HEK293 (cell line): ENCODE measurements at regions not wholly inside any gene's neighbourhood (a gene's known extent, or its start where the extent isn't known, plus 50 kb on each side); places are given as distances from the start of the nearest gene placed in this dataset.

ENCODE experiments used
- CTCF ChIA-PET: fragments of 350-600 bp; formaldehyde crosslinking; extraction: SDS; loops from one replicate; lab custom pipeline; 2021; ENCODE audit warnings: antibody characterized with exemption; lab: Yijun Ruan, JAX
- POLR2A ChIA-PET: fragments of 300-600 bp; formaldehyde crosslinking; extraction: SDS; loops from one replicate; lab custom pipeline; 2020; ENCODE audit warnings: antibody characterized with exemption, inconsistent platforms; lab: Yijun Ruan, JAX
- H3K27ac ChIP-seq: fragments of 200-500 bp; sonication (Bioruptor generic); 2 replicates; pipeline ENCODE4 v1.5.1; 2014; ENCODE audit warnings: low read depth, low read length, control low read depth, inconsistent platforms; ENCODE audit errors: extremely low read depth
- H3K36me3 ChIP-seq, 2 experiments: fragments of 200-500 bp in 1 of 2; sonication (Bioruptor generic) in 1 of 2; 1 replicate in 1 of 2; 2 replicates in 1 of 2; pipeline ENCODE4 v1.5.1; 2014 to 2017; ENCODE audit warnings: inconsistent platforms in 2 of 2, low read length in 2 of 2; ENCODE audit not compliant: control insufficient read depth in 2 of 2, insufficient read depth in 1 of 2
- H3K4me1 ChIP-seq: fragments of 200-500 bp; sonication (Bioruptor generic); 2 replicates; pipeline ENCODE4 v1.5.1; 2014; ENCODE audit warnings: mild to moderate bottlenecking, low read length, inconsistent platforms; ENCODE audit not compliant: control insufficient read depth, insufficient read depth
- H3K4me3 ChIP-seq: 2 replicates; pipeline ENCODE4 v1.5.1; 2011; ENCODE audit warnings: low read depth, mild to moderate bottlenecking, control low read depth, low read length, moderate library complexity
- H3K9me3 ChIP-seq: fragments of 200-500 bp; sonication (Bioruptor generic); 2 replicates; pipeline ENCODE4 v1.5.1; 2014; ENCODE audit warnings: low read depth, low read length, inconsistent platforms; ENCODE audit not compliant: control insufficient read depth, insufficient read depth
- FEZF1 ChIP-seq: fragments of 450-650 bp; formaldehyde crosslinking; IDR thresholded peaks from 2 replicates; pipeline ENCODE4 v1.5.1; 2016; ENCODE audit warnings: missing biosample characterization, missing genetic modification characterization
- GLIS1 ChIP-seq: fragments of 450-650 bp; formaldehyde crosslinking; IDR thresholded peaks from 2 replicates; pipeline ENCODE4 v1.5.1; 2016; ENCODE audit warnings: missing biosample characterization, missing genetic modification characterization
- SP7 ChIP-seq: fragments of 450-650 bp; formaldehyde crosslinking; IDR thresholded peaks from 2 replicates; pipeline ENCODE4 v1.5.1; 2016; ENCODE audit warnings: missing biosample characterization, missing genetic modification characterization
- TRIM28 ChIP-seq: IDR thresholded peaks from 2 replicates; pipeline ENCODE4 v1.6.1; 2011; ENCODE audit warnings: low read length, control low read depth, borderline replicate concordance
- WT1 ChIP-seq: fragments of 450-650 bp; formaldehyde crosslinking; IDR thresholded peaks from 2 replicates; pipeline ENCODE4 v1.5.1; 2016; ENCODE audit warnings: missing biosample characterization, missing genetic modification characterization
- ZBTB20 ChIP-seq: fragments of 450-650 bp; formaldehyde crosslinking; IDR thresholded peaks from 2 replicates; pipeline ENCODE4 v1.5.1; 2016; ENCODE audit warnings: missing biosample characterization, missing genetic modification characterization
- ZFHX2 ChIP-seq: fragments of 450-650 bp; formaldehyde crosslinking; conservative IDR thresholded peaks from 2 replicates; pipeline ENCODE4 v1.5.1; 2016; ENCODE audit warnings: missing biosample characterization, missing genetic modification characterization
- ZFP3 ChIP-seq: fragments of 450-650 bp; formaldehyde crosslinking; IDR thresholded peaks from 2 replicates; pipeline ENCODE4 v1.5.1; 2016; ENCODE audit warnings: low read depth, missing biosample characterization, missing genetic modification characterization
- ZNF133 ChIP-seq: fragments of 450-650 bp; formaldehyde crosslinking; IDR thresholded peaks from 2 replicates; pipeline ENCODE4 v1.5.1; 2016; ENCODE audit warnings: missing biosample characterization, missing genetic modification characterization
- ZNF146 ChIP-seq: fragments of 450-650 bp; formaldehyde crosslinking; IDR thresholded peaks from 2 replicates; pipeline ENCODE4 v1.5.1; 2016; ENCODE audit warnings: missing biosample characterization, missing genetic modification characterization
- ZNF274 ChIP-seq, 2 experiments: fragments of 200-500 bp in 1 of 2; fragments of 450-650 bp in 1 of 2; sonication (Bioruptor generic) in 1 of 2; formaldehyde crosslinking in 1 of 2; IDR thresholded peaks; 2 replicates each; pipeline versions ENCODE4 v1.5.1 to v1.6.1; 2014 to 2016; ENCODE audit warnings: borderline replicate concordance in 1 of 2, inconsistent platforms in 1 of 2, low read length in 1 of 2, missing biosample characterization in 1 of 2, missing genetic modification characterization in 1 of 2
- ZNF362 ChIP-seq: fragments of 450-650 bp; formaldehyde crosslinking; IDR thresholded peaks from 2 replicates; pipeline ENCODE4 v1.5.1; 2016; ENCODE audit warnings: missing biosample characterization, missing genetic modification characterization
- ZNF404 ChIP-seq: fragments of 450-650 bp; formaldehyde crosslinking; IDR thresholded peaks from 2 replicates; pipeline ENCODE4 v1.5.1; 2017; ENCODE audit warnings: missing biosample characterization, missing genetic modification characterization
- ZNF555 ChIP-seq: fragments of 450-650 bp; formaldehyde crosslinking; conservative IDR thresholded peaks from 2 replicates; pipeline ENCODE4 v1.5.1; 2017; ENCODE audit warnings: missing biosample characterization, mild to moderate bottlenecking, missing genetic modification characterization, inconsistent platforms
- ZNF561 ChIP-seq: fragments of 450-650 bp; IDR thresholded peaks from 2 replicates; pipeline ENCODE4 v1.5.1; 2018; ENCODE audit warnings: missing biosample characterization, missing genetic modification characterization, borderline replicate concordance
- ZNF629 ChIP-seq: fragments of 450-650 bp; formaldehyde crosslinking; IDR thresholded peaks from 2 replicates; pipeline ENCODE4 v1.5.1; 2017; ENCODE audit warnings: missing biosample characterization, missing genetic modification characterization
- ZNF704 ChIP-seq: fragments of 450-650 bp; formaldehyde crosslinking; IDR thresholded peaks from 2 replicates; pipeline ENCODE4 v1.5.1; 2016; ENCODE audit warnings: missing biosample characterization, missing genetic modification characterization
- ZNF792 ChIP-seq: fragments of 450-650 bp; formaldehyde crosslinking; IDR thresholded peaks from 2 replicates; pipeline ENCODE4 v1.5.1; 2016; ENCODE audit warnings: missing biosample characterization, missing genetic modification characterization
- ZSCAN16 ChIP-seq: fragments of 450-650 bp; formaldehyde crosslinking; IDR thresholded peaks from 2 replicates; pipeline ENCODE4 v1.5.1; 2016; ENCODE audit warnings: missing biosample characterization, missing genetic modification characterization
- TF ChIP-seq, protein P1 (sequence below): fragments of 450-650 bp; formaldehyde crosslinking; IDR thresholded peaks from 2 replicates; pipeline ENCODE4 v1.5.1; 2016; ENCODE audit warnings: missing biosample characterization, missing genetic modification characterization
- TF ChIP-seq, protein P2 (sequence below): fragments of 450-650 bp; formaldehyde crosslinking; conservative IDR thresholded peaks from 2 replicates; pipeline ENCODE4 v1.5.1; 2016; ENCODE audit warnings: low read depth, missing biosample characterization, missing genetic modification characterization
- TF ChIP-seq, protein P3 (sequence below): fragments of 450-650 bp; formaldehyde crosslinking; IDR thresholded peaks from 2 replicates; pipeline ENCODE4 v1.5.1; 2016; ENCODE audit warnings: missing biosample characterization, missing genetic modification characterization
- TF ChIP-seq, protein P4 (sequence below): fragments of 450-650 bp; formaldehyde crosslinking; IDR thresholded peaks from 2 replicates; pipeline ENCODE4 v1.5.1; 2017; ENCODE audit warnings: missing biosample characterization, missing genetic modification characterization
- TF ChIP-seq, protein P5 (sequence below): fragments of 450-650 bp; formaldehyde crosslinking; IDR thresholded peaks from 2 replicates; pipeline ENCODE4 v1.5.1; 2016; ENCODE audit warnings: missing biosample characterization, missing genetic modification characterization, borderline replicate concordance

GRCh38 chr3:56862352-56863062 is 60.8 kb upstream of the ARHGEF3 start:
- no peaks in the 10 kb centered on the region for H3K9me3 ChIP-seq
- H3K27ac ChIP-seq: no peak overlapping the region
- ChIA-PET CTCF (no interaction called here), POLR2A (no interaction called here)
- H3K4me3 ChIP-seq: no peak overlapping the region
- no peaks in the 10 kb centered on the region for H3K36me3 ChIP-seq
- peaks cover 7% of the 10 kb centered on the region for H3K4me1 ChIP-seq
- TF ChIP-seq ZNF404: no peak
- TF ChIP-seq ZNF561: no peak
- TF ChIP-seq ZNF629 (tag by site-specific recombination): peak; percentile 43; the same call in 1 of the 2 replicates
- no peak for TF ChIP-seq ZBTB20 (tag by site-specific recombination)
- TF ChIP-seq, protein P1, sequence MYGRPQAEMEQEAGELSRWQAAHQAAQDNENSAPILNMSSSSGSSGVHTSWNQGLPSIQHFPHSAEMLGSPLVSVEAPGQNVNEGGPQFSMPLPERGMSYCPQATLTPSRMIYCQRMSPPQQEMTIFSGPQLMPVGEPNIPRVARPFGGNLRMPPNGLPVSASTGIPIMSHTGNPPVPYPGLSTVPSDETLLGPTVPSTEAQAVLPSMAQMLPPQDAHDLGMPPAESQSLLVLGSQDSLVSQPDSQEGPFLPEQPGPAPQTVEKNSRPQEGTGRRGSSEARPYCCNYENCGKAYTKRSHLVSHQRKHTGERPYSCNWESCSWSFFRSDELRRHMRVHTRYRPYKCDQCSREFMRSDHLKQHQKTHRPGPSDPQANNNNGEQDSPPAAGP (tag by site-specific recombination): no peak
- TF ChIP-seq ZNF362 (tag by site-specific recombination): no peak
- TF ChIP-seq ZSCAN16 (tag by site-specific recombination): no peak
- no peak for TF ChIP-seq ZNF146 (tag by site-specific recombination)
- TF ChIP-seq GLIS1 (tag by site-specific recombination): peak; percentile 21
- TF ChIP-seq, protein P2, sequence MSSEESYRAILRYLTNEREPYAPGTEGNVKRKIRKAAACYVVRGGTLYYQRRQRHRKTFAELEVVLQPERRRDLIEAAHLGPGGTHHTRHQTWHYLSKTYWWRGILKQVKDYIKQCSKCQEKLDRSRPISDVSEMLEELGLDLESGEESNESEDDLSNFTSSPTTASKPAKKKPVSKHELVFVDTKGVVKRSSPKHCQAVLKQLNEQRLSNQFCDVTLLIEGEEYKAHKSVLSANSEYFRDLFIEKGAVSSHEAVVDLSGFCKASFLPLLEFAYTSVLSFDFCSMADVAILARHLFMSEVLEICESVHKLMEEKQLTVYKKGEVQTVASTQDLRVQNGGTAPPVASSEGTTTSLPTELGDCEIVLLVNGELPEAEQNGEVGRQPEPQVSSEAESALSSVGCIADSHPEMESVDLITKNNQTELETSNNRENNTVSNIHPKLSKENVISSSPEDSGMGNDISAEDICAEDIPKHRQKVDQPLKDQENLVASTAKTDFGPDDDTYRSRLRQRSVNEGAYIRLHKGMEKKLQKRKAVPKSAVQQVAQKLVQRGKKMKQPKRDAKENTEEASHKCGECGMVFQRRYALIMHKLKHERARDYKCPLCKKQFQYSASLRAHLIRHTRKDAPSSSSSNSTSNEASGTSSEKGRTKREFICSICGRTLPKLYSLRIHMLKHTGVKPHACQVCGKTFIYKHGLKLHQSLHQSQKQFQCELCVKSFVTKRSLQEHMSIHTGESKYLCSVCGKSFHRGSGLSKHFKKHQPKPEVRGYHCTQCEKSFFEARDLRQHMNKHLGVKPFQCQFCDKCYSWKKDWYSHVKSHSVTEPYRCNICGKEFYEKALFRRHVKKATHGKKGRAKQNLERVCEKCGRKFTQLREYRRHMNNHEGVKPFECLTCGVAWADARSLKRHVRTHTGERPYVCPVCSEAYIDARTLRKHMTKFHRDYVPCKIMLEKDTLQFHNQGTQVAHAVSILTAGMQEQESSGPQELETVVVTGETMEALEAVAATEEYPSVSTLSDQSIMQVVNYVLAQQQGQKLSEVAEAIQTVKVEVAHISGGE (tag by site-specific recombination): no peak
- TF ChIP-seq ZFHX2 (tag by site-specific recombination): 0 out of 2 replicates have a peak, but pooled peaks have one; percentile 20
- no peak for TF ChIP-seq FEZF1 (tag by site-specific recombination)
- TF ChIP-seq ZNF792 (tag by site-specific recombination): peak; percentile 73; the same call in 1 of the 2 replicates
- TF ChIP-seq ZNF555 (tag by site-specific recombination): no peak
- TF ChIP-seq WT1: peak; percentile 47; the same call in 1 of the 2 replicates
- no peak for TF ChIP-seq ZFP3 (tag by site-specific recombination)
- TF ChIP-seq ZNF133 (tag by site-specific recombination): no peak
- TF ChIP-seq, protein P3, sequence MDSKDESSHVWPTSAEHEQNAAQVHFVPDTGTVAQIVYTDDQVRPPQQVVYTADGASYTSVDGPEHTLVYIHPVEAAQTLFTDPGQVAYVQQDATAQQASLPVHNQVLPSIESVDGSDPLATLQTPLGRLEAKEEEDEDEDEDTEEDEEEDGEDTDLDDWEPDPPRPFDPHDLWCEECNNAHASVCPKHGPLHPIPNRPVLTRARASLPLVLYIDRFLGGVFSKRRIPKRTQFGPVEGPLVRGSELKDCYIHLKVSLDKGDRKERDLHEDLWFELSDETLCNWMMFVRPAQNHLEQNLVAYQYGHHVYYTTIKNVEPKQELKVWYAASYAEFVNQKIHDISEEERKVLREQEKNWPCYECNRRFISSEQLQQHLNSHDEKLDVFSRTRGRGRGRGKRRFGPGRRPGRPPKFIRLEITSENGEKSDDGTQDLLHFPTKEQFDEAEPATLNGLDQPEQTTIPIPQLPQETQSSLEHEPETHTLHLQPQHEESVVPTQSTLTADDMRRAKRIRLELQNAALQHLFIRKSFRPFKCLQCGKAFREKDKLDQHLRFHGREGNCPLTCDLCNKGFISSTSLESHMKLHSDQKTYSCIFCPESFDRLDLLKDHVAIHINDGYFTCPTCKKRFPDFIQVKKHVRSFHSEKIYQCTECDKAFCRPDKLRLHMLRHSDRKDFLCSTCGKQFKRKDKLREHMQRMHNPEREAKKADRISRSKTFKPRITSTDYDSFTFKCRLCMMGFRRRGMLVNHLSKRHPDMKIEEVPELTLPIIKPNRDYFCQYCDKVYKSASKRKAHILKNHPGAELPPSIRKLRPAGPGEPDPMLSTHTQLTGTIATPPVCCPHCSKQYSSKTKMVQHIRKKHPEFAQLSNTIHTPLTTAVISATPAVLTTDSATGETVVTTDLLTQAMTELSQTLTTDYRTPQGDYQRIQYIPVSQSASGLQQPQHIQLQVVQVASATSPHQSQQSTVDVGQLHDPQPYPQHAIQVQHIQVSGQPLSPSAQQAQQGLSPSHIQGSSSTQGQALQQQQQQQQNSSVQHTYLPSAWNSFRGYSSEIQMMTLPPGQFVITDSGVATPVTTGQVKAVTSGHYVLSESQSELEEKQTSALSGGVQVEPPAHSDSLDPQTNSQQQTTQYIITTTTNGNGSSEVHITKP (tag by site-specific recombination): 0 out of 2 replicates have a peak, but pooled peaks have one; percentile 9
- TF ChIP-seq ZNF704 (tag by site-specific recombination): no peak
- TF ChIP-seq, protein P4, sequence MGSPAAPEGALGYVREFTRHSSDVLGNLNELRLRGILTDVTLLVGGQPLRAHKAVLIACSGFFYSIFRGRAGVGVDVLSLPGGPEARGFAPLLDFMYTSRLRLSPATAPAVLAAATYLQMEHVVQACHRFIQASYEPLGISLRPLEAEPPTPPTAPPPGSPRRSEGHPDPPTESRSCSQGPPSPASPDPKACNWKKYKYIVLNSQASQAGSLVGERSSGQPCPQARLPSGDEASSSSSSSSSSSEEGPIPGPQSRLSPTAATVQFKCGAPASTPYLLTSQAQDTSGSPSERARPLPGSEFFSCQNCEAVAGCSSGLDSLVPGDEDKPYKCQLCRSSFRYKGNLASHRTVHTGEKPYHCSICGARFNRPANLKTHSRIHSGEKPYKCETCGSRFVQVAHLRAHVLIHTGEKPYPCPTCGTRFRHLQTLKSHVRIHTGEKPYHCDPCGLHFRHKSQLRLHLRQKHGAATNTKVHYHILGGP (tag by site-specific recombination): no peak
- peak; percentile 57 for TF ChIP-seq SP7 (tag by site-specific recombination)
- TF ChIP-seq ZNF274 (IDR thresholded peaks at IDR 0.05; ENCODE audit: low read length): no peak
- no peak for TF ChIP-seq ZNF274 (tag by site-specific recombination; IDR thresholded peaks at IDR 0.05; ENCODE audit: borderline replicate concordance)
- TF ChIP-seq TRIM28: no peak
- TF ChIP-seq, protein P5, sequence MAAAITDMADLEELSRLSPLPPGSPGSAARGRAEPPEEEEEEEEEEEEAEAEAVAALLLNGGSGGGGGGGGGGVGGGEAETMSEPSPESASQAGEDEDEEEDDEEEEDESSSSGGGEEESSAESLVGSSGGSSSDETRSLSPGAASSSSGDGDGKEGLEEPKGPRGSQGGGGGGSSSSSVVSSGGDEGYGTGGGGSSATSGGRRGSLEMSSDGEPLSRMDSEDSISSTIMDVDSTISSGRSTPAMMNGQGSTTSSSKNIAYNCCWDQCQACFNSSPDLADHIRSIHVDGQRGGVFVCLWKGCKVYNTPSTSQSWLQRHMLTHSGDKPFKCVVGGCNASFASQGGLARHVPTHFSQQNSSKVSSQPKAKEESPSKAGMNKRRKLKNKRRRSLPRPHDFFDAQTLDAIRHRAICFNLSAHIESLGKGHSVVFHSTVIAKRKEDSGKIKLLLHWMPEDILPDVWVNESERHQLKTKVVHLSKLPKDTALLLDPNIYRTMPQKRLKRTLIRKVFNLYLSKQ (tag by site-specific recombination): no peak
